Islet precursor cell (in vitro differentiated cells): ENCODE measurements at regions not wholly inside any gene's neighbourhood (a gene's known extent, or its start where the extent isn't known, plus 50 kb on each side); places are given as distances from the start of the nearest gene placed in this dataset.
"Not testable (repeated sequence)": the region's sequence is repeated elsewhere in the genome, so short reads cannot be mapped to it uniquely, and the experiment has no call there.

ENCODE experiments used
- DNase-seq: peaks from one replicate; pipeline ENCODE4 v3.0.0-alpha.2; 2018

DNA sequence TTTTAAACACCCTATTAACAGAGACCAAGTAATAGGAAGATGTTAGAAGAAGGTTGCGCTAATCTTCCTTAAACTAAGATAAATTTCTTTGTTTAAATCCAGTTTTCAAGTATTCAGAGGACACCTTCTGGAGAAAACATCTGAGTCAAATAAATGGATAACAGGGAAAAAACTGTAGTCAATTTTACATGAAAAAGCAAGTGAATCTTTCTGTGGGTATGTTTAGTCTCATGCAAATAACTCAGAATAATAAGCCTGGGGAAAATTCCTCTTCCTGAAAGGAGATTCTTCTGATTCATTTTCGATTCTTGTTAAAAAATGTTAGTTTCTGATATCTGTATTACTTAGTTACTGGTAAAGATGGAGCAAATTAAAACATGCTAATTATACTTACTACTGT, 145.5 kb downstream of the CTH start:
- DNase-seq = no peak

DNA sequence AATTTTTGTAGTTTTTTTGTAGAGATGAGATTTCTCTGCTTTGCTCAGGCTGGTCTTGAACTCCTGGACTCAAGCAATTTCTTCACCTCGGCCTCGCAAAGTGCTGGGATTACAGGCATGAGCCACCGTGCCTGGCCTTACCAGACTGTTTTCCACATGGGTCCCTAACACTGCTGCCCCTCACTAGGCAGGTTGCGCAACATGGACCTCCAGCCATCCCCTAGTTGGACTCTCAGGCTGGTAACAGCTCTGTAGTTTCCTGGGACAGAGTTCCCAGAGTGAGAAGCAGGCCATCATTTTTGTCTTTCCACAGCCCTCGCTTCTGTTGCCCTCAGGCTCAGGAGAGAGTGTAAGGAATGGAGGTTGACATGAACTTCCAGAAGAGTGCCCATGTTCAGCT, 156.1 kb downstream of the CTH start:
- DNase-seq = no peak

DNA sequence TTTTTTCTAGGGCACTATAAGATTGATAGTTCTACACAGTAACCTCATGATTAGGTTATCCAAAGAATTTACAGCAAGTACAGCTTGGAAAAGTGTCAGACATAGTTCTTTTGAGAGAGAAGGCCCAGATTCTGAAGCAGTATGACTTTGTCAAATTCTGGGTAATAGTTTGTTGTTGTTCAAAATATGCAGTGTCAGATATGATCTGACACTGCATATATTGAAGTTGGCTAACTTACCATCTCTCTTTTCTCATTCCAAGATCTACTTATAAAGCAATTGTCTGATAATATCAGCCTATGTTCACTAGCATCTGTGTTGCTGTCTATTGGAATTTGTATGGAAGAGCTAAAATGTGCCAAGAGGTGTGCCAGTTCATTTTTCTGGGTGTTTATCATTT, 160.1 kb downstream of the CTH start:
- DNase-seq = no peak

DNA sequence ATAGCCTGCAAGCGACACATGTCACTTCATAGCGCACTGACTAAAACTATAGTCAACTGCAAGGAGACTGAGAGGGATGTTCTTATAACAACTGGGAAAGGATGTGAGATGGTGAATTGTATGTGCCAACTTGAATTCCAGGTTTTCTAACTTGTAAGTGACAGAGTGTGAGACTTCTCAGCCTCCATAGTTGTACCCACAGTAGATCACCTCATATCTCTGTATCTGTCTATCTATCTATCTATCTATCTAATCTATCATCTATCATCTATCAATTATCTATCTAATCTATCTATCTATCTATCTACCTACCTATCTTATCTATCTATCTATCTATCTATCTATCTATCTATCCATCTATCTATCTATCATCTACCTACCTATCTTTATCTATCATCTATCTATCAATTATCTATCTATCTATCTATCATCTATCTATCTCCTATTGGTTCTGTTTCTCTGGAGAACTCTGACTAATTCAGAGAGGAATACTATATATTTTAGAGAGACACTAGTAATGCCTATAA, 162.3 kb downstream of the CTH start:
- DNase-seq = no peak

DNA sequence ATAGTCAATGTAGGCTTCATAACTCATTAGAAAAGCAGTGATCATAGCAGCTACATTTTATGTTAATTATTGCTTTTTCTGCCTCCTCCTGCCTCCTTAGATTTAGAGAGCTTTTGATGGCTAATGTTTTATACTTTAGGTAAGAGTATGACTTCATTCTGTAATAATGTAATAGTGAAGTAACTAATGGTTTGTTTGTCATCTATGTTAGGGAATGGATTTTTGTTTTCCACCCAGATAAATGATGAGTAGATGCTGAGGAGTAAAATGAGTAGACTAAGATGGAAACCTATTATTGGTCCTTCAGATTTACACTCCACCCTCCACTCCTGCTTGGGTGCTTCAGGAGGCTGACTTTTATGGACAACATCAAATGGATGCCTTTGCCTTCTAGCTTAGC, 170.6 kb downstream of the CTH start:
- no peak for DNase-seq

DNA sequence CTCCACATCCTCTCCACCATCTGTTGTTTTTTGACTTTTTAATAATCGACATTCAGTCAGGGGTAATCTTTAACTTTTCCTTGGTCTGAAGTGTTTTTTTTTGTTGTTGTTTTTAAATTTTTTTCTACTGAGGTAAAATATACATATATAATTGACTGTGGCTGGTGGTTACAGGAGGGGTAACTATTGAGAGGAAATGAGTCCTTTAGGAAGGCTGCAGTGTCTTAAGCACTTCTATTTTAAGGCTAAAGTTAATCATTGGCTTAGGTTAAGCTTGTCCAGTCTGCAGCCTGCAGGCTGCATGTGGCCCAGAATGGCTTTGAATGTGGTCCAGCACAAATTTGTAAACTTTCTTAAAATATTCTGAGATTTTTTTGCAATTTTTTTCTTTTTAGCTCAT, 172.5 kb downstream of the CTH start:
- no peak for DNase-seq

DNA sequence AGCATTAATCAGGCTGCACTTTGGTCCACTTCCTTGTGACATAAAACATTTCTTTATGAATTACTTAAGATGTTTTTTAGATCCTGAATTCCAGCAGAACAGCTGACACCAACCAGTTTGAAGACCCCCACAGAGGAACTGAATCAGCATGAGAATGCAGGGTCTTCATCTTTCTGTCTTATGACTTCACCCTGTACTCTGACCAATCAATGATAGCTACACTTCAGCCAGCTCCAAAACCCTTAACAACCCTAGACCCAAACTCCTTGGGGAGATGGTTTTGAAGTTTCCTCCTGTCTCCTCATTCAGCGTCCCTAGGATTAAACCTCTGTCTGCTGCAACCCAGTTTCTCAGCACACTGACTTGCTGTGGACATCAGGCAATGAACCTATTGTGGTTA, 175.0 kb downstream of the CTH start:
- DNase-seq = no peak

DNA sequence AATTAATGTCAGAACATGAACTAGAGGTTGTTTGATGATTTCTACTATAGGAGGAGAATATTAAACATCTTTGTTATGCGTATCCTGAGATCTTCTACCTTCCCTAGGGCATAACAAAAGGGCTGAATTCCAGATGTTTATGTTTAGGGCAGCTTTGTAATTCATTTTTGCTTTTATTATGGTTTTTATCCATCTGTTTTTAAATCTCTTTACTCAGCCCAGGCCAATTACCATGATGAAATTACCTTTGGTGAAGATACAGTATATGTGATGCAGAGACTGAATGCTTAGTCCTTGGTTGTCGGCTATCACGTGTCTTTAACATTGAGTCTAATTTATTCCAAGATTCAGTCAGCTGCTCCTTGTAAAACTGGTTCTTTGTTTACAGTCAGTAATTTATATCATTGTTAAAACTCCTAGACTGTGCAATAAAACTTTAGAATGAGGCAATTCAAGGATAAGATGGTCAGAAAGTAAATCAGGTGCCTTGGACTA, 176.9 kb downstream of the CTH start:
- DNase-seq = no peak

DNA sequence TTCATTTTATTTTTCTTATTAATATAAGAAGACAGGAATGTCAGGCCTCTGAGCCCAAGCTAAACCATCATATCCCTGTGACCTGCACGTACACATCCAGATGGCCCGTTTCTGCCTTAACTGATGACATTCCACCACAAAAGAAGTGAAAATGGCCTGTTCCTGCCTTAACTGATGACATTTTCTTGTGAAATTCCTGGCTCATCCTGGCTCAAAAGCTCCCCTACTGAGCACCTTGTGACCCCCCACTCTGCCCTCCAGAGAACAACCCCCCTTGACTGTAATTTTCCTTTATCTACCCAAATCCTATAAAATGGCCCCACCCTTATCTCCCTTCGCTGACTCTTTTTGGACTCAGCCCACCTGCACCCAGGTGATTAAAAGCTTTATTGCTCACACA, 182.5 kb downstream of the CTH start:
- not testable (repeated sequence) for DNase-seq

DNA sequence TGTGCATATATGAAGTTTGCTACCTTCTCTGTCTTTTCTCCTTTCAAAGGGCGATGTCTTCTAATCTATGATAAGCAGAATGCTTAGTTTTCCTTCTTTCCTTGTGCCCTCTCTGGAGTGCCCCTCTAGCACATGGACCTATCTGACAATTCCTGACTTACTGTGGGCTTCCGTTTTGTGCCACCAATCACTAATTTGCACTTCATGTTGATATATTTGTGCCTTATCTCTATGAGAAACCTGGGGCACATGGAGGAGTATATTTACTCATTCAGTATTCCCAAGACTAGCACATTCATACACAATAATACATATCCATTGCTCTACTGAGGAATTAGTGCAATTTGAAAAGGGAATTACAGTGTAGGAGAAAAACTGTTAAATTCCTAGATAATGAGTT, 197.7 kb downstream of the CTH start:
- DNase-seq = no peak

DNA sequence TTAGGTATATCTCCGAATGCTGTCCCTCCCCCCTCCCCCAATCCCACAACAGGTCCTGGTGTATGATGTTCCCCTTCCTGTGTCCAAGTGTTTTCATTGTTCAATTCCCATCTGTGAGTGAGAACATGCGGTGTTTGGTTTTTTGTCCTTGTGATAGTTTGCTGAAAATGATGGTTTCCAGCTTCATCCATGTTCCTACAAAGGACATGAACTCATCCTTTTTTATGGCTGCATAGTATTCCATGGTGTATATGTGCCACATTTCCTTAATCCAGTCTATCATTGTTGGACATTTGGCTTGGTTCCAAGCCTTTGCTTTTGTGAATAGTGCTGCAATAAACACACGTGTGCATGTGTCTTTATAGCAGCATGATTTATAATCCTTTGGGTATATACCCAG, 199.1 kb downstream of the CTH start:
- DNase-seq = not testable (repeated sequence)

DNA sequence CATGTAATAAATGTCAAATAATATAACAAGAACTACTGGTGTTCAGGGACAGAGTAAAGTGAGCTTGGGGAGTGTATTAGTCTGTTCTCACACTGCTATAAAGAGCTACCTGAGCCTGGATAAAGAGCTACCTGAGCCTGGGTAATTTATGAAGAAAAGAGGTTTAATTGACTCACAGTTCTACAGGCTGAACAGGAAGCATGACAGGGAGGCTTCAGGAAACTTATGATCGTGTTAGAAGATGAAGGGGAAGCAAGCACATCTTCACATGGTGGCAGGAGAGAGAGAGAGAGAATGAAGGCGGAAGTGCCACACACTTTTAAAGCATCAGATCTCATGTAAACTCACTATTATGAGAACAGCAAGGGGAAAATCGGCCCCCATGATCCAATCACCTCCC, 205.9 kb downstream of the CTH start:
- no peak for DNase-seq

DNA sequence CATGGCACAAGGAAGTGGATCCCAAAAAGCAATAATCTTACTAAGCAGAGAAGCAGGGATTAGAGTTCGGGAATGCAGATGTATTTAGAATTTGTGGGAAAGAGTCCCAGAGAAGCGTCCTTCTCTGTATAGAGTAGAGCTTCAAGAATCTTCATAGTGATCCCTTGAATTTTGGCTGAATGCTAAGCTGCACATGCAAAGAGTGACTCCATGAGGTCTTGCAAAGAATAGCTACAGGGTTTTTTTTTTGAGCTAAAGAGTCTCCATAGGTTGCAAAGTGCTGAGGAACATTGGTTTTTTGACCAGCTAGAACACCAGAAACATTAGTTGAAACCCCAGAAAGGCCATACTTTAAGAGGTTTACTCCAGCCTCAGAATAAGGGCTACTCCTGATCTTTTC, 206.7 kb downstream of the CTH start:
- no peak for DNase-seq

DNA sequence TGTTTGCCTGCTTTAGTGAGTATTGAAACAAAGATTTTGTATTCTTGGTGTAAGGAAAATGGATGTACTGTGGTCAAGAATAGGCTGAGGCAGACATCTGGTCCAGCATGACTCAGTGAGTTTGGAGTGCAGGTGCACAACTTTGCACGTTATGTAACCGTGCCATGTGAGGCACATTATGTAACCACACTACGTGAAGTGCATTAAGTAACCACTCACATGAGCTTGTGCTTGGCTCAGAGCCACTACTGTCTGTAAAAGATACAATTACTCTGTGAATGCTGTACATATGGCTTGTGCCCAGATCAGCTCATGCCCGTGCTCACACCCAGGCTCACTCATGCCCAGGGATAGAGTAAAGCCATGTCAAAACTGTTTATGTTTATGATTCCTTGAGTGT, 216.8 kb downstream of the CTH start:
- no peak for DNase-seq

DNA sequence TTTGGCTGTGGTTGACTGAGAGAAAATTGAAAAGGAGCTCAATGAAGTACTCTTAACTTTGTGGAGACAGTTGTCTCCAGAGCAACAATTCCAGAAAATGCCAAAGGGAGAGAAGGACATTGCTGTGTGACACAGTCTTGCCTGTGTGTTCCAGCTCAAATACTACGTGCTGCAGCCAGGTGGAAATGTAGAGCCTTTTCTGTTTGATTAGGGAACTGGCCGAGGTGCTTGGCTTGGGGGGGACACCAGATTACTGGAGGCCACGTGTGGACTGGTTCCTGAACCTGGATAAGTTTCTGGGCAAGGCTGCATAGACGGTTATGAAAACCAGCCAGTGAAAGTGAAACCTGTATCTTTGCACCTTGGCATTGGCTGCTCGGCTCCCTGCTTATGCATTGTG, 217.9 kb downstream of the CTH start:
- DNase-seq = no peak

DNA sequence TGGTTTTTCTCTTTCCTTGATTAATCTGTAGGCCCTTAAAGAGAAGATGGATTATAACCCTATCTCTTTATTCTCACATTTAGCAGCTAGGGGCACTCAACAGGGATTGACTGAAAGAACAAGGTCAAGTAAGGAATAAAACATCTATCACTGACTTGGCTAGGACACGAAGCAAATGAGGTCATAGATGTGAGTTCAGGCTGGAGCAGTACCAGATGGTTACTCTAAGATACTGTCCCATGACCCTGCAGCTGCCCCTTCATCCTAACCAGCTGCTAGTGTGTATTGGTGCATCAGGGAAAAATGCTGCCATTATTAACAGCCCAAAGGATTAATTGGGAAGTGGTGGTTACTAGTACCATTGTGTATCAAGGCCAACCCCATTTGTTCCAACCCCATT, 221.9 kb downstream of the CTH start:
- no peak for DNase-seq

DNA sequence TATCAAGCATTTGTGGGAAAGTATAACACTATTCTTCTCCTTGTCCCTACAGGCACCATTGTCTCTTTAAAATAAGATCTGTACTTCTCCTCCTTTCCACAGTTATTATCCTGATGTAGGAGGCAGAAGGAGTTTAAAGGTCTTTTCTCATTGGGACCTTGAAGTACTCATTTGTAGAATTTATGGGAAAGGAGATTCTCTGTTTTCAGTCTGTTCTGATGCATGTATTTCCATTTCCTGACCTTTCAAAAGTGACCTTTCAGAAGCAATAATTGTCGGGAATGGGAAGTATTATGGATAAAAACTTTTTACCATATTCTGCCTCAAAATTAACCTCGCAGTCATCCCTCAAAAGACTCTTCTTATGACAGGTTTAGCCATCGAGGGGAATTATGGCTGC, 224.8 kb downstream of the CTH start:
- no peak for DNase-seq

DNA sequence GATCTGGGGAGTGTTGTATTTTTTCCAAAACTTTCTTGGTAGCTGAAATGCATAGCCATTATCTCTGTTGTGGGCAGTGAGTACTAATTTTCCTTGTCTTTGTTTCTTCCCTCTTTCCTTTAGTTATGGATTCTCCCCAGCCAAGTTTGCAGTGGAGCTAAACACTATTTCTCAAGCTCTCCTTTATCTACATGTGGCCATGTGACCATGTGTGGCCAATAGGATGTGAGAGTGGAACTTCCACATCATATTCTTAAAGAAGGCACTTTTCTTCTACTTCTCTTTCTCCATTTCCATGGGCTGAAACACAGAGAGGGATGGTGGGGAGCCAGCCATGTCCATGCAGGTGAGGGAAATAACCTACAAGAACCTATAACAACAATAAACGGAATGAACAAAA, 230.8 kb downstream of the CTH start:
- DNase-seq = no peak

DNA sequence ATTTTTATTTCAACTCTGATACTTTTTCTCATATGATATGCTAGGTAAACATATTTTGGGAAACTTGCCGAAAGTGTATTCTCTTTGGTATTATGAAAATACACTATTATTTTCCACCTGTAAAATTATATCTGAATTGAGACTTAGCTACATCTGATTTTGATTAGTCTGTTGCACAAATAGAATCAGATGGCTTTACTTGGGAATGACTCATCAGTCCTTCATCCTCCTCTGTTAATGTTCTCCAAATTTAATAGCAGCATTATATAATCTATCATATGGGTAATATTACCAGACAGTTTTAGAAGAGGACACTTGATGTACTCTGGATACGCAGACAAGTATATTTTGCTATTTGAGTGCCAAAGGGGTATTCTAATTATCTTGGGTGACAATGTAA, 245.3 kb downstream of the CTH start:
- DNase-seq = no peak

DNA sequence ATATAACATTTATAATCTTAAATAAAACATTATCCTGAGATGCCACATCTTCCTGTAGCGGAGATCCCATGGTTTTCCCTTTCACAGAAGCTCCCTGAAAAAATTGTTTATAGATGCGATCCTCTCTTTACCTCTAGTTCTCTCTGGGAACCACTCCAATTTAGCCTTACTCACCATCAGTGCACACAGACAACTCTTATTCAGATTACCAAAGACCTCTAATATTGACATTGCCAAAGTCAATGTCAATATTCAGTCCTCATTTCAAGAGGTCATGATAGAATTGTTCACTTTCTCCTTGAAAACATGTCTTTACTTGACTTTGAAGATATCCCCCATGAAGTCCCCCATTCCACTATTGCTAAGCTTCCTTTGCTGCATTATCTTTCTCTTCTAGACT, 248.8 kb downstream of the CTH start:
- no peak for DNase-seq

DNA sequence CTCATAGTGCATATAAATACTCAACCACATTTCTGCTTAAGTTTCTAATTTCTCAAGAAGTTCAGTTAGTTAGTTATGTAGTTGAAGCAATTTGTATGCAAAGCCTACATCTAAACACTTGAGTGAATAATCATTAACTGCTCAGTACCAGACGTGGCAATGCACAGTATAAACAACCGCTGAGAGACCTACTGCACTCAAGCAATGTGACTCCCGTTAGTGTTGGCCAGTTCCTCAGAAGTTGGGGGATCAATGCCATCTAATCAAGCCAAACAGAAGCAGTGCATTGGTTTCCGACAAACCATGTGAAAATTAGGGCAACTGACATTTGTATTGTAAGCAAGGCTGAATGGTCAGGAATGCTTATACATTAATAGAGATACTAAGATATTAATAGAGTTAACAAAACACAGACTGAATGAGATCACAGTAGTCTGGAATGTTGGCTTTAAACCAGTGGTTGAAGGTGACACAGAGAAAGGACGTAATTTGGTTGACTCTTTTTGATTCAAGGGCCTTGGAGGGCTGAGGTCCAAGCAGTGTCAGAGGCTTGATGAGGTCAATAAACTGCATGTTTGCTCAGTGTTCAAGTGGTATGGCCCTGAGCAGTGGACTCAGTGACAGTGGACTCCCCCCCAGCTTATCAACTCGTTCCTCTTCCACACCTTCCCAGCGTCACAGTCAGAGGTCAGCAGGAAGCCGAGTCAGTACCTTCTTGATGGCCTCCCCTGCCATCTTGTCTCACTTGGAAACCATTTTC, 255.5 kb downstream of the CTH start:
- no peak for DNase-seq

DNA sequence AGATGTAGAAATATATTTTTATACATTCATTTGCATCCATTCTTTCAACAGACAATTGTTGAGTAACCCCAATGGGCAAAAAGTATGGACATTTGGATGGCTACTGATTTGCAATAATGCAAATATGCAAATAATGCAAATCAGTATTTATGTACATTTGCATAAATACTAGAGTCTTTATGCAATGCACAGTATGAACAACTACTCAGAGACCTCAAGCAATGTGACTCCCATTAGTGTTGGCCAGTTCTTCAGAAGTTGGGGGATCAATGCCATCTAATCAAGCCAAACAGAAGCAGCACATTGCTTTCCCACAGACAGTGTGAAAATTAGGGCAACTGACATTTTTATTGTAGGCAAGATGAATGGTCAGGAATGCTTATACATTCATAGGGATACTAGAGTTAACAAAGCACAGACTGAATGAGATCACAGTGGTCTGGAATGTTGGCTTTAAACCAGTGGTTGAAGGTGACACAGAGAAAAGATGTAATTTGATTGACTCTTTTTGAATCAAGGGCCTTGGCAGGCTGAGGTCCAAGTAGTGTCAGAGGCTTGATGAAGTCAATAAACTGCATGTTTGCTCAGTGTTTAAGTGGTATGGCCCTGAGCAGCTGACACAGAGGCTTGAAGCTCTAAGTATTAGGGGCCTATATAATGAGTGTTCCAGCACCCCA, 256.6 kb downstream of the CTH start:
- DNase-seq = no peak

DNA sequence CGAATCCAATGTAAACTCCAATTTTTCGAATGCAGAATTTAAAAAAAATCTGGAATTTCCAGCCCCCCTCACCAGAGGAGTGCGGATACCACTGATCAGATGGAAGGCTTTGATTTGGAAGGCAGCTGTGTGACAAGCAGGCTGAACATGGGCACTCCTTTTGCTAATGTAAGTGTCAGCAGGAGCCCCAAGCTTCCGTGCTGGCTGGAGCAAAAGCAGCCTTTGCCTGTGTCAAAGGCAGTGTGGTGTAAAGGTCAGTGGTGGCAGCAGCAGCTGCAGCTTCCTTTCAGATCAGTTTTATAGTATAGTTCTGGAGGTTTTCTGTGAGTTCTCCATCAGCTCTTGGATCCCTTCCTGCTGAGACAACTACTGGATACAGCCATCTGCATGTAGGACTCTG, 259.9 kb downstream of the CTH start:
- DNase-seq = no peak

DNA sequence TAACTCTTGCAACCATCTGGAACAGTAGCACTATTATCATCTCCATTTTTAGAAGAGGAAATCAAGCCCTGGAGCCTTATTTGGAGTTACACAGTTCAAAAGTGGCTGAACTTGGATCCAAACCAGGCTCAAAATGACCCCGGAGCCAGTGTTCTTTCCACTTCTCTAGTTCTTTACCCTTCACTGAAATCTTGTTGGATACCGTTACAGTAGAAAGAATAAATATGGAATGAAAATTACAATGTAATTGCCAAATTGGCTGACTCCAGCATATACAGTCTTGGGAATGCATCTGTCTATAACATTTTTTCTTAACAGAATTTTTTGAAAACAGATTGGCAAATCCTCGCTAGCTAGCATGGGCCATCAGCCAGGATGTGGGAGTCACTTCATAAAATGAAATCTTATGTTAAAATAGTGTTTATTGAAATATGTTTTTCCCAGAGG, 261.4 kb downstream of the CTH start:
- no peak for DNase-seq
